Left ventricle myocardium inferior (tissue), 1 donor: ENCODE measurements at regions not wholly inside any gene's neighbourhood (a gene's known extent, or its start where the extent isn't known, plus 50 kb on each side); places are given as distances from the start of the nearest gene placed in this dataset.
A peak's percentile ranks its signal among the peaks of the same experiment; 100 is the strongest.

ENCODE experiments used
- DNase-seq: peaks from one replicate; pipeline ENCODE4 v3.0.0-alpha.2; 2020
- H3K27ac ChIP-seq: fragments of 200-600 bp; replicated peaks from 2 replicates; pipeline ENCODE4 v1.8.0; 2021
- H3K27me3 ChIP-seq: fragments of 200-600 bp; 2 replicates; pipeline ENCODE4 v1.8.0; 2021; ENCODE audit warnings: low read depth
- H3K36me3 ChIP-seq: fragments of 200-600 bp; 2 replicates; pipeline ENCODE4 v1.8.0; 2021
- H3K4me1 ChIP-seq: fragments of 200-600 bp; 2 replicates; pipeline ENCODE4 v1.8.0; 2021
- H3K4me3 ChIP-seq: fragments of 200-600 bp; 2 replicates; pipeline ENCODE4 v1.8.0; 2021; ENCODE audit warnings: mild to moderate bottlenecking, moderate library complexity
- H3K9me3 ChIP-seq: fragments of 200-600 bp; replicated peaks from 2 replicates; pipeline ENCODE4 v1.8.0; 2021
- intact Hi-C: fragments of 100-400 bp; cut with micrococcal nuclease; formaldehyde crosslinking; loops from one replicate; pipeline ENCODE4 v1.11.0; 2022
- TF ChIP-seq, protein P1 (sequence below): fragments of 200-600 bp; IDR thresholded peaks from 2 replicates; pipeline ENCODE4 v1.8.0; 2021; ENCODE audit warnings: antibody characterized with exemption, mild to moderate bottlenecking, borderline replicate concordance
- donor health status: DM: no; HTN: yes; CAD: no; lungs with severe emphysema.

DNA sequence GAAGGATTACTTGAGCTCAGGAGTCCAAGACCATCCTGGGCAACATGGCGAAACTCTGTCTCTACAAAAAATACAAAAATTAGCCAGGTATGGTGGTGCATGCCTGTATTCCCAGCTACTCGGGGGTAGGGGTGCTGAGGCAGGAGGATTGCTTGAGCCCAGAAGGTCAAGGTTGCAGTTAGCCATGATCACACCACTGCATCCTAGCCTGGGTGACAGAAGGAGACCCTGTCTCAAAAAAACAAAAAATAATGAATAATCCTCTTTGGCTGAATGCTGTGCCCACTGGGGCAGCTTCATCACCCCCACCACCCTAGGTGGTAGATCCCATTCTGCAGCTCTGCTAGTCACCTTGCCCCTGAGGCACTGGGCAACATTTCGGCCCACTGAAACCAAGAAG is 109.4 kb downstream of the ZFP36L2 start:
- peaks cover 20% of the 10 kb centered on the region for H3K4me1 ChIP-seq
- H3K4me3 ChIP-seq: no peak overlapping the region
- peak overlapping the region; percentile 27 for H3K27ac ChIP-seq
- no peaks in the 10 kb centered on the region for H3K36me3 ChIP-seq
- intact Hi-C loops: no loop called here
- peaks cover 22% of the 10 kb centered on the region for H3K9me3 ChIP-seq
- no peak for DNase-seq
- H3K27me3 ChIP-seq: no peaks in the 10 kb centered on the region
- TF ChIP-seq, protein P1, sequence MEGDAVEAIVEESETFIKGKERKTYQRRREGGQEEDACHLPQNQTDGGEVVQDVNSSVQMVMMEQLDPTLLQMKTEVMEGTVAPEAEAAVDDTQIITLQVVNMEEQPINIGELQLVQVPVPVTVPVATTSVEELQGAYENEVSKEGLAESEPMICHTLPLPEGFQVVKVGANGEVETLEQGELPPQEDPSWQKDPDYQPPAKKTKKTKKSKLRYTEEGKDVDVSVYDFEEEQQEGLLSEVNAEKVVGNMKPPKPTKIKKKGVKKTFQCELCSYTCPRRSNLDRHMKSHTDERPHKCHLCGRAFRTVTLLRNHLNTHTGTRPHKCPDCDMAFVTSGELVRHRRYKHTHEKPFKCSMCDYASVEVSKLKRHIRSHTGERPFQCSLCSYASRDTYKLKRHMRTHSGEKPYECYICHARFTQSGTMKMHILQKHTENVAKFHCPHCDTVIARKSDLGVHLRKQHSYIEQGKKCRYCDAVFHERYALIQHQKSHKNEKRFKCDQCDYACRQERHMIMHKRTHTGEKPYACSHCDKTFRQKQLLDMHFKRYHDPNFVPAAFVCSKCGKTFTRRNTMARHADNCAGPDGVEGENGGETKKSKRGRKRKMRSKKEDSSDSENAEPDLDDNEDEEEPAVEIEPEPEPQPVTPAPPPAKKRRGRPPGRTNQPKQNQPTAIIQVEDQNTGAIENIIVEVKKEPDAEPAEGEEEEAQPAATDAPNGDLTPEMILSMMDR: no peak

DNA sequence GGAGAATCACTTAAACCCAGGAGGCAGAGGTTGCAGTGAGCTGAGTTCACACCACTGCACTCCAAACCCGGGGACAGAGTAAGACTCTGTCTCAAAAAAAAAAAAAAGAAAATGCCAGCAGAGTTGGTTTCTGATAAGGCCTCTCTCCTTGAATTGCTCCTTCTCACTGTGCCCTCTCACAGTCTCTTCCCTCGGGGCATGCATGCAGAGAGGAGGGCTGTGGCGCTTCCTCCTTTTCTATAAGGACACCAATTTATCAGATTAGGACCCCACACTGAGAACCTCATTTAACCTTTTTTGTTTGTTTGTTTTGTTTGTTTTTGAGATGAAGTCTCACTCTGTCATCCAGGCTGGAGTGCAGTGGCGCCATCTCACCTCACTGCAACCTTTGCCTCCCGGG is 110.5 kb downstream of the ZFP36L2 start:
- peaks cover 22% of the 10 kb centered on the region for H3K9me3 ChIP-seq
- H3K4me1 ChIP-seq: peaks cover 20% of the 10 kb centered on the region
- no peak for DNase-seq
- TF ChIP-seq, protein P1: no peak
- H3K36me3 ChIP-seq: no peaks in the 10 kb centered on the region
- intact Hi-C loops: no loop called here
- H3K4me3 ChIP-seq: no peak overlapping the region
- H3K27ac ChIP-seq: no peak overlapping the region
- H3K27me3 ChIP-seq: no peaks in the 10 kb centered on the region

GRCh38 chr2:43114210-43114609 is 112.2 kb downstream of the ZFP36L2 start:
- no peak for DNase-seq
- peaks cover 16% of the 10 kb centered on the region for H3K9me3 ChIP-seq
- no peak overlapping the region for H3K4me3 ChIP-seq
- intact Hi-C loops: no loop called here
- H3K36me3 ChIP-seq: no peaks in the 10 kb centered on the region
- TF ChIP-seq, protein P1: no peak
- no peaks in the 10 kb centered on the region for H3K27me3 ChIP-seq
- H3K27ac ChIP-seq: peak overlapping the region; percentile 48
- H3K4me1 ChIP-seq: peaks cover 36% of the 10 kb centered on the region

GRCh38 chr2:43111788-43112554 is 114.4 kb downstream of the ZFP36L2 start:
- TF ChIP-seq, protein P1: no peak
- no peaks in the 10 kb centered on the region for H3K27me3 ChIP-seq
- H3K4me3 ChIP-seq: no peak overlapping the region
- peaks cover 59% of the 10 kb centered on the region for H3K4me1 ChIP-seq
- no peaks in the 10 kb centered on the region for H3K36me3 ChIP-seq
- DNase-seq: no peak
- intact Hi-C loops: no loop called here
- no peaks in the 10 kb centered on the region for H3K9me3 ChIP-seq
- H3K27ac ChIP-seq: no peak overlapping the region

DNA sequence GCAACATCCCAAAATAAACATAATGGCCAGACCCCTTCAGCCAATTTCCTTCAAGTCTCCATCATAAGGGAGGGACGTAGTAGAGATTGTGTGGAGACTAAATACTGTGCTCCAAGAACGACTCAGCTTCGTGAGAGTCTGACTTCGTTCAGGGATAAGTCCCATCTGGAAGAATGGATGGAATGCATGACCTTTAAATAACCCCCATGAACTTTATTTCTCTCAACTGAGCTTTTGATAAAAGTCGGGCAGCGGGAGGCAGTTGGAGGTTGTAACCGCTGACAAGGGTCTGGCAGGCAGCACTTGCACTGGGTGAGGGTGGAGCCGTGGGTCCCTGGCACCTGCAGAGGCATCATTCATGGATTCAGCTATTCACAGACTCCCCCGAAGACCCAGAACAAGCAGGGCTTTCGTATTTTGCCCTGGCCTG is 115.9 kb downstream of the ZFP36L2 start:
- TF ChIP-seq, protein P1: no peak
- H3K4me3 ChIP-seq: no peak overlapping the region
- peaks cover 74% of the 10 kb centered on the region for H3K4me1 ChIP-seq
- intact Hi-C loops: no loop called here
- DNase-seq: peak; percentile 41
- H3K27ac ChIP-seq: peak overlapping the region; percentile 81
- no peaks in the 10 kb centered on the region for H3K9me3 ChIP-seq
- H3K27me3 ChIP-seq: no peaks in the 10 kb centered on the region
- no peaks in the 10 kb centered on the region for H3K36me3 ChIP-seq
